ENCODE measurements at regions not wholly inside any gene's neighbourhood (a gene's known extent, or its start where the extent isn't known, plus 50 kb on each side); places are given as distances from the start of the nearest gene placed in this dataset.

DNA sequence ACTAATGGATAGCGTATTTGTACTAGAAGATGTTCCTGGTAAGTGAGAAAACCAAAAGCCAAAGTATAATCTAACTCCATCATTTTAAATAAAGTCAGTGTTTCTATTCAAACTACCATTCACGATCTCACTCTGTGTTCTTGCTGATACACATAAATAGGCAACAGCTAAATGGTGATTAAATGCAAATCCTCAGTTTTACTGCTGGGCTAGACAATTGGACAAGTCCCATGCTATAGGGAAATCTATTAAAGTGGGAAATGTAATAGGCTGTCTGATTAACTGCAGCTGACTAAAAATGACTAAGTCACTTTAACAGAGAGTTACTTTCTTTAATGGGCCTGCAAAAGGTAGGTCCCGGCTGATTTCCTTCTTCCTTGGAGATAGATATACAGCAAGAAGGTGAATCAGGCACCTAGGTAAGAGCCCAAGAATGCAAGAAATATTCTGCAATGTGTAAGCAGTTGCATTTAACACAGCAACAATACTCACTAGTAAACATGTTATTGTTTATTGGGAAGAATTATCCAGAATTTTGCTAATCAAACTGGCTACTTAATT is 298.4 kb downstream of the SLITRK6 start:
- no peak overlapping the region for H3K4me3 ChIP-seq (replicated peaks in 1 of 2; ENCODE audit: low read depth in 1 of 2, low read length in 2 of 2)
- no TSS peak for BruUV-seq (replicated peaks)
- no peak for DNase-seq (ENCODE audit: low read depth, low spot score)
- H3K9ac ChIP-seq (ENCODE audit: low read length): no peak overlapping the region
- H4K20me1 ChIP-seq (ENCODE audit: insufficient read depth): no peaks in the 10 kb centered on the region
- no peaks in the 10 kb centered on the region; a peak in 1 of 4 replicates for H3K9me3 ChIP-seq (ENCODE audit: control insufficient read depth in 1 of 2, insufficient read depth in 1 of 2, low read depth in 1 of 2, low read length in 2 of 2)
- H3K79me2 ChIP-seq (ENCODE audit: insufficient read depth, low read length): no peaks in the 10 kb centered on the region
- no peak overlapping the region for H3K27ac ChIP-seq (ENCODE audit: low read depth, low read length)
- ATAC-seq: no peak
- ChIA-PET CTCF (no interaction called here), RAD21 (ENCODE audit: low non-redundant PET in 1 of 2, low total read pairs in 2 of 2, uncharacterized antibody in 2 of 2, unreplicated experiment in 2 of 2) (no interaction called here), POLR2A (no interaction called here)
- intact Hi-C loops (cut with micrococcal nuclease): no loop called here
- H2AFZ ChIP-seq (ENCODE audit: low read depth, low read length, poor library complexity, severe bottlenecking): no peak overlapping the region
- no peaks in the 10 kb centered on the region for H3K4me1 ChIP-seq (ENCODE audit: control insufficient read depth in 1 of 2, insufficient read depth in 2 of 2, low read length in 2 of 2)
- H3K27me3 ChIP-seq (ENCODE audit: insufficient read depth, low read length): no peaks in the 10 kb centered on the region
- H3K4me2 ChIP-seq (ENCODE audit: low read length): no peak overlapping the region
- no peaks in the 10 kb centered on the region for H3K36me3 ChIP-seq (ENCODE audit: control insufficient read depth in 1 of 2, insufficient read depth in 2 of 2, low read length in 2 of 2)
- H3K9me2 ChIP-seq (ENCODE audit: insufficient read depth): no peaks in the 10 kb centered on the region
- TF ChIP-seq EZH2 (IDR thresholded peaks at IDR 0.05): no peak
- TF ChIP-seq, protein P1, sequence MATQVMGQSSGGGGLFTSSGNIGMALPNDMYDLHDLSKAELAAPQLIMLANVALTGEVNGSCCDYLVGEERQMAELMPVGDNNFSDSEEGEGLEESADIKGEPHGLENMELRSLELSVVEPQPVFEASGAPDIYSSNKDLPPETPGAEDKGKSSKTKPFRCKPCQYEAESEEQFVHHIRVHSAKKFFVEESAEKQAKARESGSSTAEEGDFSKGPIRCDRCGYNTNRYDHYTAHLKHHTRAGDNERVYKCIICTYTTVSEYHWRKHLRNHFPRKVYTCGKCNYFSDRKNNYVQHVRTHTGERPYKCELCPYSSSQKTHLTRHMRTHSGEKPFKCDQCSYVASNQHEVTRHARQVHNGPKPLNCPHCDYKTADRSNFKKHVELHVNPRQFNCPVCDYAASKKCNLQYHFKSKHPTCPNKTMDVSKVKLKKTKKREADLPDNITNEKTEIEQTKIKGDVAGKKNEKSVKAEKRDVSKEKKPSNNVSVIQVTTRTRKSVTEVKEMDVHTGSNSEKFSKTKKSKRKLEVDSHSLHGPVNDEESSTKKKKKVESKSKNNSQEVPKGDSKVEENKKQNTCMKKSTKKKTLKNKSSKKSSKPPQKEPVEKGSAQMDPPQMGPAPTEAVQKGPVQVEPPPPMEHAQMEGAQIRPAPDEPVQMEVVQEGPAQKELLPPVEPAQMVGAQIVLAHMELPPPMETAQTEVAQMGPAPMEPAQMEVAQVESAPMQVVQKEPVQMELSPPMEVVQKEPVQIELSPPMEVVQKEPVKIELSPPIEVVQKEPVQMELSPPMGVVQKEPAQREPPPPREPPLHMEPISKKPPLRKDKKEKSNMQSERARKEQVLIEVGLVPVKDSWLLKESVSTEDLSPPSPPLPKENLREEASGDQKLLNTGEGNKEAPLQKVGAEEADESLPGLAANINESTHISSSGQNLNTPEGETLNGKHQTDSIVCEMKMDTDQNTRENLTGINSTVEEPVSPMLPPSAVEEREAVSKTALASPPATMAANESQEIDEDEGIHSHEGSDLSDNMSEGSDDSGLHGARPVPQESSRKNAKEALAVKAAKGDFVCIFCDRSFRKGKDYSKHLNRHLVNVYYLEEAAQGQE (IDR thresholded peaks at IDR 0.05; ENCODE audit: low read depth): no peak
- TF ChIP-seq ZFX (IDR thresholded peaks at IDR 0.05): no peak
- TF ChIP-seq CEBPB (IDR thresholded peaks at IDR 0.05; ENCODE audit: low read depth): no peak
- TF ChIP-seq POLR2AphosphoS5 (IDR thresholded peaks at IDR 0.05; ENCODE audit: low read depth, low read length): no peak
- TF ChIP-seq, protein P2, sequence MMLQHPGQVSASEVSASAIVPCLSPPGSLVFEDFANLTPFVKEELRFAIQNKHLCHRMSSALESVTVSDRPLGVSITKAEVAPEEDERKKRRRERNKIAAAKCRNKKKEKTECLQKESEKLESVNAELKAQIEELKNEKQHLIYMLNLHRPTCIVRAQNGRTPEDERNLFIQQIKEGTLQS (IDR thresholded peaks at IDR 0.05): no peak
- TF ChIP-seq YY1 (IDR thresholded peaks at IDR 0.05; ENCODE audit: extremely low read depth, insufficient replicate concordance, low read depth, low read length): no peak
- TF ChIP-seq ZNF274 (IDR thresholded peaks at IDR 0.05; ENCODE audit: low read depth, low read length): no peak
- no peak for TF ChIP-seq ELF1 (IDR thresholded peaks at IDR 0.05; ENCODE audit: borderline replicate concordance, low read depth)
- TF ChIP-seq EZH2phosphoT487 (IDR thresholded peaks at IDR 0.05; ENCODE audit: borderline replicate concordance): no peak
- no peak for TF ChIP-seq EGR1 (IDR thresholded peaks at IDR 0.05; ENCODE audit: low read depth)
- TF ChIP-seq CBX3 (IDR thresholded peaks at IDR 0.05; ENCODE audit: low read depth): no peak
- TF ChIP-seq, protein P3, sequence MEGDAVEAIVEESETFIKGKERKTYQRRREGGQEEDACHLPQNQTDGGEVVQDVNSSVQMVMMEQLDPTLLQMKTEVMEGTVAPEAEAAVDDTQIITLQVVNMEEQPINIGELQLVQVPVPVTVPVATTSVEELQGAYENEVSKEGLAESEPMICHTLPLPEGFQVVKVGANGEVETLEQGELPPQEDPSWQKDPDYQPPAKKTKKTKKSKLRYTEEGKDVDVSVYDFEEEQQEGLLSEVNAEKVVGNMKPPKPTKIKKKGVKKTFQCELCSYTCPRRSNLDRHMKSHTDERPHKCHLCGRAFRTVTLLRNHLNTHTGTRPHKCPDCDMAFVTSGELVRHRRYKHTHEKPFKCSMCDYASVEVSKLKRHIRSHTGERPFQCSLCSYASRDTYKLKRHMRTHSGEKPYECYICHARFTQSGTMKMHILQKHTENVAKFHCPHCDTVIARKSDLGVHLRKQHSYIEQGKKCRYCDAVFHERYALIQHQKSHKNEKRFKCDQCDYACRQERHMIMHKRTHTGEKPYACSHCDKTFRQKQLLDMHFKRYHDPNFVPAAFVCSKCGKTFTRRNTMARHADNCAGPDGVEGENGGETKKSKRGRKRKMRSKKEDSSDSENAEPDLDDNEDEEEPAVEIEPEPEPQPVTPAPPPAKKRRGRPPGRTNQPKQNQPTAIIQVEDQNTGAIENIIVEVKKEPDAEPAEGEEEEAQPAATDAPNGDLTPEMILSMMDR (IDR thresholded peaks at IDR 0.05 in 2 of 3, conservative IDR thresholded peaks at IDR 0.05 in 1 of 3; ENCODE audit: borderline replicate concordance in 1 of 3, insufficient read depth in 1 of 3, low read depth in 2 of 3, low read length in 2 of 3): no peak

Data from HCT116 (cell line).